GM21737 (cell line): ENCODE measurements at regions not wholly inside any gene's neighbourhood (a gene's known extent, or its start where the extent isn't known, plus 50 kb on each side); places are given as distances from the start of the nearest gene placed in this dataset.

Source experiments
- ATAC-seq: cut with Tn5 transposase; IDR thresholded peaks from one replicate; pipeline ENCODE4 v1.9.1; 2021; ENCODE audit warnings: mild to moderate bottlenecking, moderate library complexity; ENCODE audit not compliant: unreplicated experiment

DNA sequence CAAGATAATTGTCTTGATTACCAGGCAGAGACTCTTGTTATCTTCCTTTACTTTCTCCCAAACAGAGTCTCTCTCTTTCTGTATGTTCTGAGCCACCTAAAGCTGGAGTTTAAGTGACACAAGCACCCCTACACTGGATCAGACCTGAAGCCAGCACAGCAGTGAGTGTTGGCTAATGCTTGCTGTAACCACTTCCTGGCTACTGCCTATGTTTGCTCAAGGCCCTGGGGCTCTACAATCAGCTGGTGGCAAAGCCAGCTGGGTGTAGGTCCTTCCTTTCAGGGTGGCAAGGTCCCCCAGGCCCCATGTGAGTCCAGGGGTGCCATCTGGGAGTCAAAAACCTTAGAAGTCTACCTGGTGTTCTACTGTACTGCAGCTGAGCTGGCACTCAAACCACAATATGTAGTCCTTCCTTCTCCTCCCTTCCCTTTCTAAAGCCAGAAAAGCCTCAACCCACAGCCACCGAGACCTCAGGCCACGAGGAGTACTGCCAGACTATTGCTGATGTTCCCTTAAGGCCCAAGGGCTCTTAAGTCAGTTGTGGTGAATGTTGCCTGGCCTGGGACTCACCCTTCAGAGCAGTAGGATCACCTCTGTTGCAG lies 416.3 kb downstream of the ADRA2A start:
- no peak for ATAC-seq

- no peak for ATAC-seq
These were observed 421.7 kb downstream of the ADRA2A start for GRCh38 chr10:111498560-111498959.

DNA sequence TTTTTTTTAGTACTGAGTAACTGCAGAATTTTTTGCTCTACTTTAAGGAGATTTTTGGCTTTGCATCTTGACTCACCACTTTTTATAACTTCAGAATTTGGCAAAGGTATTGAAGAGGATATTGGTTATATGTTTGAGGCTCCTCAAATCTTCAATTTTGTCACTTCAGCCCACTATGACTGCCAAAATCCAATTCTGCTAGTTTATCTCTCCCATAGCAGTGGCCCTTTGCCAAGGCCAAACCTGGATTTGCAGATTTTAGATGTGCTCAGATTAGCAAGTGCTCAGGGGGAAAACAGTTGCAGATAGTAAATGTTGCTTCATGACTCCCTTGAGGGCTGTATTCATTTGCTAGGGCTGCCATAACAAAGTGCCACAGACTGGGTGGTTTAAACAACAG lies 427.5 kb downstream of the ADRA2A start:
- ATAC-seq: no peak

DNA sequence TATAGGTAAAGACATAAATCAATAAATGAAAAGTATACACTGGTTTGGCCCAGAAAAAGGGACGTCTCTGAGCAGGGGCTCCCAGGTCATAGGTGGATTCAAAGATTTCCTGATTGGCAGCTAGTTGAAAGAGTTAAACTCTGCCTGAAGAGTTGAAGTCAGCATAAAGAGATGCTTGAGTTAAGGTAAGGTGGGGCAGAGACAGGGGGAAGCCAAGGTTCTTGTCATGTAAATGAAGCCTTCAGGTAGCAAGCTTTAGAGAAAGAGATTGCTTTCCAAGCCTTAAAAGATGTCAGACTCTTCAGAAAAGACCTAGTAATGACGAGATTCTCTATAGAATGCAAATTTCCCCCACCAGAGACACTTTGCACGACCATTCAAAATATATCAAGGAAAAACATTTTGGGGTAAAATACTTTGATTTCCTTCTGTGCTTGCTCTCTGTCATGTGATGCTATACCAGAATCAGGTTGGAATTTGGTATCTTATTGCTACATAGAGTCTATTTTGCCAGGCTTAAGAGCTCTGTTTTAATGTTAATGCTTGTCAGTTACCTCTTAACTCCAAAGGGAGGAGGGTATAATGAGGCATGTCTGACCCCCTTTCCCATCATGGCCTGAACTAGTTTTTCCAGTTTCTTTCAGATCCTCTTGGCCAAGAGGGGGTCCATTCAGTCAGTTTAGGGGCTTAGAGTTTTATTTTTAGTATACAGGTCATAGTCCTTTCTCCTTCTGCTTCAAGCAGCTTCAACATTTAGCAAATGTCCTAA lies 429.6 kb downstream of the ADRA2A start:
- no peak for ATAC-seq

GRCh38 chr10:111511751-111512150 lies 434.9 kb downstream of the ADRA2A start:
- no peak for ATAC-seq

DNA sequence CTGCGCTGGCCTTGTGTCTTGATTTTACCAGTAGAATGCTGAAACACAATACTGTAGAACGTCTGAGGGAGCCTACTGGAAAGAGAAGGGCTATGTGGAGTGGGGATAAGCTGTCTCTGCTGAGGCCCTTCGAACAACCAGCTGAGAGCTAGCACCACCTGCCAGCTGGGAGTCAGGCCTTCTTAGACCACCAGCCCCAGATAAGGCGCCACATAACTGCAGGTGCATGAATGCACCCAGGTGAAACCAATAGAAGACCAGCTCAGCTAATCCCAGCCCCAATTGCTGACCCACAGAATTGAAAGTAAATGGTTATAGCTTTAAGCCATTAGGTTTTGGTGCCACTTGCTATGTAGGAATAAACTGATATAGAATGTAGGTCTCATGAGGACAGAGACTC lies 438.4 kb downstream of the ADRA2A start:
- ATAC-seq: no peak

DNA sequence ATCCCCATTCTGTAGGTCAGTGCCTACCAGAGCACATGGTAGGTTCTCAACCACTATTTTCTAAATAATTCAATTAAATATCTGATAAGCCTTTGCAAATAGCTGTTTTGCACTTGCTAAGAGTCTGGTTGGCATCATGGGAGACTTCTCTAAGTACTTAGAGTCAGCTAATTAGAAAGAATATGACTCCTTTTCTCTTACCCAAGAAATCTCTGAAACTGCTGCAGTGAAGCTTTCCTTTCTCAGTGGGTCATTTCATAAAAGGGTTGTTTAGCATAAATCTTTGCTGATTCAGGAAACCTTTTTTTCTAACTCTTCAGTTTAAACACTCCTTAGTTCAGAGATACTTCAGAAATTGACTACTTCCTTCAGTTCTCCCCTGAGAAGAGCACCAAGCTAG lies 438.9 kb downstream of the ADRA2A start:
- ATAC-seq: no peak

GRCh38 chr10:111516144-111516543 lies 439.3 kb downstream of the ADRA2A start:
- no peak for ATAC-seq

DNA sequence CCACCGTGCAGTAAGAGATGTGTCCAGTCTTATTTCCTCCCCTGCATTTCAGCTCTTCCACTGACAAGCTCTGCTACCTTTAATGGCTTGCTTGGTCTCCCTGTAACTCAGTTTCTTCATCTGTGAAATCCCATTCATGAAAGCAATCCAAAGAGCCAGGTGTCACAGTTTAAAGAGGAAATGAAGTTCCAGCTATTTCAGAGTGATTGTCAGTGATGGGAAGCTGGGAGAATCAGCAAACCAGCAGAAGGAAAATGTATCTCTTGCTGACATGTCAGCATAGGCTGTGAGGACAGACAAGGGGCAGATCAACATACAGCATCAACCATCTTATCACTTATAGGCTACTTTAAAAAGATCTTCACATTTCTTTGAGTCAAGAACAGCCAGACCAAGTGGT lies 445.3 kb downstream of the ADRA2A start:
- ATAC-seq: no peak

DNA sequence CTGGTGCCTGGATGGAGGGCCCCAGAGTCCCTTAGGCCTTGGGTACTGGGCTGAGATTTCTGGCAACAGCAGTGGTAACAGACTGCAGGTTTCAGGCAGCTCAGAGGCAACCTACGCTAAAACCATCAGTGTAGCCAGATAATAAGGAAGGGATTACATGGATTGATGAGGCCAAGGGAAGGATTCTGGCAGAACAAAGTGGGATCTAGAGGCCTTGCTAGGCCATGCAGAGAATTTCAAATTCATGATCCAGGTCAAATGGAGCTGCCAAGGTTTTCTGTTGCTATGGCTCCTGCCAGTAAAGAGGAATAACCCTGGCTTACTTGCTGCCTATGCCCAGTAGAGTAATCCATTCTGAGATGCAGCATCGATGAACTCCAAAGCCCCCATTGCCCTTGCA lies 445.7 kb downstream of the ADRA2A start:
- ATAC-seq: no peak

GRCh38 chr10:111523016-111523415 lies 446.2 kb downstream of the ADRA2A start:
- no peak for ATAC-seq

GRCh38 chr10:111524134-111524533 lies 447.3 kb downstream of the ADRA2A start:
- ATAC-seq: no peak

DNA sequence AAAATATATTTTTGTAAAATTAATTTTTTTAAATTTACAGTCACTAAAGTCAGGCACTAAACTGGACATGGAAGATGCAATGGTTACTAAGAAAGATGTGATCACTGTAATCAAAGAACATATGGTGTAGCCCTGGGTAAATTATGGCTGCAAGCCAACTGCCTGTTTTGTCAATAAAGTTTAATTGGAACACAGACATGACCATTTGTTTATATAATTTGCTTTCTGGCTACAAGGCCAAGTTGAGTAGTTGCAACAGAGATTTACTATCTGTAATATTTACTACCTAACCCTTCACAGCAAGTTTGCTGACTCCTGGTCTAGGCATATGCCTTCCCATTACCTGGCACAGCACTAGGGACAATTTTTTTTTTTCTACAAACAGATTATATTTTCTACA lies 448.9 kb downstream of the ADRA2A start:
- no peak for ATAC-seq

DNA sequence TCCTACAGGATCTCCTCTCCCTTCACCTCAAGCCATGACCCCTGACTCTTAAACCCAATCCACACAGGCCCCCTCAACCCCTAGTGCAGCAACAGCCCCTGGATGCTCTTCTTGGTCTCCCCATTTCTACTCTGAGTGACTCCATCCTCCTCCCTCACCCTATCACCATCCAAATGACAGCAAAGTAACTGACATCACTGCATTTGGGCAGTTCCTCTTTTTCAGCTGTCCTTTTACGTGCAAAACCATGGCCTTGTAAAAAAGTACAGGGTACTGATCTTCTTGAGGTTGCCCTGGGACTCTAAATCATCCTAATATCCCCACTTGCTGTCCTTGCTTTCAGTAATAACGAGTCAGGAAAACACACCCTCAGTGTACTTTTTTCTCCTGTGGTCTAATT lies 454.9 kb downstream of the ADRA2A start:
- ATAC-seq: no peak

GRCh38 chr10:111532139-111532538 lies 455.3 kb downstream of the ADRA2A start:
- no peak for ATAC-seq

DNA sequence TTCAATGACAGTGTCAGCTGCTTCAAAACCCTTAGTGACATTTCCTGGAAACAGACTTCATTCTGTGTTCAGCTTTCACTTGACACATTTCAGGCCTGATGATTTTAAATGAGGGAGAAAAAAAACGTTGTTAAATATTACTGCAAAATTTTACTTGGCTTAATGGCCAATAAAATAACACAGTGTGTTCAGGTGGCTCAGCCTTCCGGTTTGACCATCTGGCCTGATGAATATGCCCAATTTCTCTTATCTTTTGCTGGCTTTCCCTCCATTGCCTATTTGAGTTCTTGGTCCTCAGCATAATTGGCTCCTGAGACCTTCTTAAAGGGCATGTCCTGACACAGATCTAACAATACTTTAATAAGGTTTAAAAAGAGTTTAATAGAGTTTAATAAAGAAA lies 462.4 kb downstream of the ADRA2A start:
- no peak for ATAC-seq

- ATAC-seq: no peak
These were observed 467.0 kb downstream of the ADRA2A start for GRCh38 chr10:111543854-111544253.

DNA sequence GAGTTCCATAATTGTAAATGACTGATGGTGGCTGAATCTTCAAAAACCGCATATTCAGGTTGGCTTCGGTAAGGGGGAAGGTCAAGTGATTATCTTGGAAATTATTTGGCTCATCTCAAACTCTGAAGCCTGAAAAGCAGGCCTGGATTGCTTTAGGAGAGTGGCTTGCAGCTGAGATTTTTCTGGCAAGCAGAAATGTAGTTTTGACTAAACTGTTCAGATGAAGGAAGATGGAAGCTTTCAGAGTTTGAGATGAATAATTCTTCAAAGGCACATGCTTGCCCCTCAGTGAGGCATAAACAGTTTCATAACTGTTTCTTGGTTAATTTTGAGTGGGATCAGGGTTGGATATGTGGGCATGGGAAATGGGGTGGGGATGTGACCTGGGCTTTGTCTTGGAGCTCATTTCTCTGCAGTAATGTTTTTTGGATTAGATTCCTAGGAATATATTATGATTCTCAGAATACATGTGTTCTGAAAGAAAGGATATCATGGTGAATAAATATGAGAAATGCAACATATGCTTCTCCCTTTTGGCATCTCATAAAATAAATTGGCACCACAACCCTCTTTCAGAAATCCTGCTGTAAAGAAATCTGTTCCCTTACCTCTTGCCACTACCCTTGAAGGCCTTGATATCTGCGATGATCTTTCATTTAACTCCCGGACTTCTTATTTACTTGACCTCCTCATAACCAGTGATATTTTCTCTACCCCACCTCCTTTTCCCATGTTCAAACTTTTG lies 469.2 kb downstream of the ADRA2A start:
- no peak for ATAC-seq

DNA sequence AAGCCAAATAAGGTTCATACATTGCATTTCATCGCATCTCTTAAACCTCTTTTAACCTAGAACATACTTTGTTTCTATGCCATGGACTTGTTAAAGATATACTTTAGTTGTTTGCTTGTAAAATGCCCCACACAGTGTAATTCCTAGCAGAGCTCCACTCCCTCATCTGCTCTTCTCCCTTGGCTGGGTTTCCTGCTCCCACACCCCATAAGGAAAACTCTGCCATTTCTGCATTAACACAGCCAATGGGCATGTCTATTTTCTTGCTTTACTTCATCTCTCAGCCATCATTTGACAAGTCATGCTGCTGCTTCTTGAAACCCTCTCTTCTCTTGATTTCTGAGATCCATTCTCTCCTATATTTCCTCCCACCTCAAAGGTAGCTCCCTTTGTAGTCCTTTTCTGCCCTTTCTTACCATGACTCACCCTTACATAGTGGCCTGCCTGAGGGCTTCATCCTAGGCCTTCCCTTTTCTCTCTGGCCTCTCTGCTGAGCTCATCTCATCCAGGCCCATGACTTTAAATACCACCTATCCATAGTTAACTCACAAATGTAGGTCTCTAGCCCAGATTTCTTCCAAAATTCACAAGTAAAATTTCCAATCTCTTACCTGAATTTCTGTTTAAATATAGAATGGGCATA lies 471.4 kb downstream of the ADRA2A start:
- ATAC-seq: no peak

DNA sequence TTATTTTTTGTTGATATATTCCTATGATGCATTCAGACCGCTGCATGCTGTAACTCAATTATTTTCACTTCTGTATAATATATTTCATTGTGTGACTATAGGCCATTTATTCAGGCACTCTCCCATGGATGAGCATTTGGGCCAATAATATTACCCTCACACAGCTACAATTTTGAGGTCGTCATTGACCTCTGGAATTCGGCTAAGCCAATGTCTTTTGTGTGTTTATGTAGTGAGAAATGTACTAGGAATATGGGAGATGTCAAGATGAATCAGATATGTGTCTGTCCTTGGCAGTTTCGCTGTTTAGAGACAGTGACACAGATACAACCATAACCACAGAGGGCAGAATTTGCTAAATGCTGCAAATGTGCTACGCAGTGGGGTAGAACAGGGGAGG lies 474.2 kb downstream of the ADRA2A start:
- no peak for ATAC-seq

DNA sequence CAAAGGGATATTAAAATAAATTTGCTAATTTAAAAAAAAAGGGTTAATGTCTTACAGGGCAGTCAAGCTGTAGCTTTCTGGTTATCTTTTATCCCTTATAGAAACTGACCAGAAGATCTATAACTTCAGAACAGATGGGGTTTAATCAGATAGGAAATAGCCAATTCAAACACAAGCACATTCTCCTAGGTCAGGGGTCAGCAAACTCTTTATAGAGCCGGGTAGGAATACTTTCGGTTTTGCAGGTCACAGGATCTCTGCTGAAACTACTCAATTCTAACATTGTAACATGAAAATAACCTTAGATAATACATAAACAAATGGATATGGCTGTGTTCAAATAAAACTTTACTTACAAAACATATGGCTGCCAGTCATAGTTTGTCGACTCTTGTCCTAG lies 479.8 kb downstream of the ADRA2A start:
- ATAC-seq: no peak

- ATAC-seq: no peak
These were observed 481.4 kb downstream of the ADRA2A start for GRCh38 chr10:111558211-111558610.
